B cell (primary cell): ENCODE measurements at regions not wholly inside any gene's neighbourhood (a gene's known extent, or its start where the extent isn't known, plus 50 kb on each side); places are given as distances from the start of the nearest gene placed in this dataset.

Experiments
- ATAC-seq: fragments of 200-7000 bp; cut with Tn5 transposase; one replicate; pipeline ENCODE4 v1.10.0; 2021; ENCODE audit warnings: low read depth, mild to moderate bottlenecking, moderate number of reproducible peaks, moderate library complexity
- CTCF ChIA-PET: fragments of 350-600 bp; sonication (Branson Sonifier 250); formaldehyde crosslinking; loops from one replicate; lab custom pipeline; 2021; ENCODE audit warnings: antibody characterized with exemption, inconsistent platforms; lab: Charles Lee
- POLR2A ChIA-PET: fragments of 350-600 bp; sonication (Branson Sonifier 250); formaldehyde crosslinking; loops from one replicate; lab custom pipeline; 2021; ENCODE audit warnings: antibody characterized with exemption; lab: Charles Lee
- DNase-seq: peaks from one replicate; pipeline ENCODE4 v3.0.0; 2013
- H2AFZ ChIP-seq: 2 replicates; pipeline ENCODE4 v1.6.1; 2012; ENCODE audit warnings: mild to moderate bottlenecking, low read depth, low read length; ENCODE audit not compliant: insufficient read depth, poor library complexity, severe bottlenecking
- H3K27ac ChIP-seq, 2 donors: 1 replicate in 1 of 2; 2 replicates in 1 of 2; pipeline ENCODE4 v1.5.1; 2012 to 2013; ENCODE audit warnings: low read length in 2 of 2, mild to moderate bottlenecking in 2 of 2, moderate library complexity in 1 of 2
- H3K27me3 ChIP-seq, 4 experiments: fragments of 200-600 bp in 1 of 4; sonication (generic) in 1 of 4; replicated peaks in 1 of 4; 1 replicate in 2 of 4; 2 replicates in 2 of 4; pipeline versions ENCODE4 v1.6.1 to v1.7.0; 2013 to 2016; ENCODE audit warnings: low read length in 3 of 4, mild to moderate bottlenecking in 2 of 4, mixed read lengths in 1 of 4, moderate library complexity in 1 of 4; ENCODE audit not compliant: insufficient read depth in 4 of 4, control insufficient read depth in 3 of 4; ENCODE audit errors: control extremely low read depth in 1 of 4
- H3K36me3 ChIP-seq, 2 experiments: replicated peaks in 1 of 2; 1 replicate in 1 of 2; 2 replicates in 1 of 2; pipeline versions ENCODE4 v1.6.1 to v1.7.1; 2013; ENCODE audit warnings: low read length in 1 of 2; ENCODE audit not compliant: insufficient read depth in 2 of 2, control insufficient read depth in 1 of 2; ENCODE audit errors: control extremely low read depth in 1 of 2, extremely low read depth in 1 of 2
- H3K4me1 ChIP-seq, 2 donors: fragments of 200-600 bp in 1 of 2; sonication (generic) in 1 of 2; 1 replicate in 1 of 2; 2 replicates in 1 of 2; pipeline versions ENCODE4 v1.5.1 to v1.6.1; 2013 to 2017; ENCODE audit warnings: low read length in 2 of 2; ENCODE audit not compliant: control insufficient read depth in 2 of 2, insufficient read depth in 2 of 2
- H3K4me2 ChIP-seq: replicated peaks from 2 replicates; pipeline ENCODE3; 2012; ENCODE audit warnings: mild to moderate bottlenecking, low read depth, low read length; ENCODE audit not compliant: poor library complexity, severe bottlenecking
- H3K4me3 ChIP-seq, 5 experiments: fragments of 200-600 bp in 1 of 5; sonication (generic) in 1 of 5; 1 replicate in 3 of 5; 2 replicates in 2 of 5; pipeline versions ENCODE4 v1.5.1 to v1.7.0; 2011 to 2016; ENCODE audit warnings: low read length in 4 of 5, mild to moderate bottlenecking in 4 of 5, low read depth in 2 of 5, control low read depth in 1 of 5, moderate library complexity in 1 of 5; ENCODE audit not compliant: insufficient read depth in 1 of 5; ENCODE audit errors: control extremely low read depth in 1 of 5, extremely low read depth in 1 of 5
- H3K79me2 ChIP-seq: fragments of 200-600 bp; sonication (generic); one replicate; pipeline ENCODE4 v1.6.0; 2016; ENCODE audit warnings: low read length; ENCODE audit not compliant: control insufficient read depth, insufficient read depth
- H3K9ac ChIP-seq: fragments of 200-600 bp; sonication (generic); 2 replicates; pipeline ENCODE4 v1.6.1; 2017; ENCODE audit warnings: mild to moderate bottlenecking, low read length, moderate library complexity
- H3K9me3 ChIP-seq, 3 donors: one replicate each; pipeline versions ENCODE4 v1.6.1 to v1.7.1; 2013; ENCODE audit warnings: low read length in 2 of 3; ENCODE audit not compliant: control insufficient read depth in 2 of 3, insufficient read depth in 1 of 3; ENCODE audit errors: control extremely low read depth in 1 of 3
- H4K20me1 ChIP-seq: 2 replicates; pipeline ENCODE4 v1.6.0; 2012; ENCODE audit warnings: mild to moderate bottlenecking, low read length; ENCODE audit not compliant: insufficient read depth, control insufficient read depth, poor library complexity, severe bottlenecking
- H3K27ac Mint-ChIP-seq: one replicate; pipeline ENCODE4 v1.8.0; 2021; ENCODE audit warnings: mixed read lengths
- H3K27me3 Mint-ChIP-seq: one replicate; pipeline ENCODE4 v1.8.0; 2021; ENCODE audit warnings: mixed read lengths
- H3K4me1 Mint-ChIP-seq: one replicate; pipeline ENCODE4 v1.8.0; 2021; ENCODE audit warnings: mixed read lengths
- H3K4me3 Mint-ChIP-seq: one replicate; pipeline ENCODE4 v1.8.0; 2021; ENCODE audit warnings: mixed read lengths
- H3K9me3 Mint-ChIP-seq: one replicate; pipeline ENCODE4 v1.8.0; 2022; ENCODE audit warnings: mixed read lengths; ENCODE audit not compliant: insufficient read depth
- EZH2 ChIP-seq: IDR thresholded peaks from 2 replicates; pipeline ENCODE4 v1.6.1; 2012; ENCODE audit warnings: borderline replicate concordance, low read depth, mild to moderate bottlenecking, moderate library complexity, low read length; ENCODE audit not compliant: insufficient read depth, poor library complexity, severe bottlenecking
- WGBS: methylation state at CpG from one replicate; pipeline ENCODE4 v1.1.5; 2013; ENCODE audit warnings: missing lambda C conversion rate; ENCODE audit not compliant: insufficient coverage; 5-methylcytosine and 5-hydroxymethylcytosine counted together
- intact Hi-C: fragments of 100-400 bp; cut with micrococcal nuclease; formaldehyde crosslinking; loops from one replicate; pipeline ENCODE4 v1.10.0; 2022
- TF ChIP-seq, protein P1 (sequence below): fragments of 200-600 bp; IDR thresholded peaks from one replicate; pipeline ENCODE4 v1.8.0; 2022; ENCODE audit warnings: antibody characterized with exemption, mild to moderate bottlenecking

DNA sequence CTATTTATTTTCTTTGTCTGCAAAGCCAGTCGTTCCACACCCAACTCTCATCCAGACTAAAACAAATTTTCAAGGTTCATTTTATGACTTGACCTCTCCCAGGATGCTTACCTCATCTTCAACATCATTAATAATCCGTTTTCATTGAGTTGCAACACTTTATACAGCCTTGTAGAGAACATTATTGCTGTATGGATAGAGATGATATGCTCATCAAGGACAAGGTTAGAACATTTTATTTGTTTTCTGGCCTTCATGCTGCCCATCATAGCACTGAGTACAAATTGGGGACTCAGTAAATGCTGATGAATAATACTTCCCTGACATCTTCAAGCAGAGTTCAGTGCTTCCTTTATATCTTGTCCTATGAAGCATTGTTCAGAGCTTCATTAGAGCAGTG lies 120.2 kb downstream of the OXSM start:
- Histone ChIP-seq H4K20me1 (no peaks in the 10 kb centered on the region), H3K79me2 (no peaks in the 10 kb centered on the region), H3K36me3 (no peaks in the 10 kb centered on the region), H3K4me3 (no peak overlapping the region), H3K27me3 (no peaks in the 10 kb centered on the region), H3K9ac (no peak overlapping the region), H3K4me2 (no peak overlapping the region), H3K4me1 (no peaks in the 10 kb centered on the region), H2AFZ (no peak overlapping the region), H3K9me3 (no peaks in the 10 kb centered on the region), H3K27ac (no peak overlapping the region)
- no peak for TF ChIP-seq EZH2
- TF ChIP-seq, protein P1, sequence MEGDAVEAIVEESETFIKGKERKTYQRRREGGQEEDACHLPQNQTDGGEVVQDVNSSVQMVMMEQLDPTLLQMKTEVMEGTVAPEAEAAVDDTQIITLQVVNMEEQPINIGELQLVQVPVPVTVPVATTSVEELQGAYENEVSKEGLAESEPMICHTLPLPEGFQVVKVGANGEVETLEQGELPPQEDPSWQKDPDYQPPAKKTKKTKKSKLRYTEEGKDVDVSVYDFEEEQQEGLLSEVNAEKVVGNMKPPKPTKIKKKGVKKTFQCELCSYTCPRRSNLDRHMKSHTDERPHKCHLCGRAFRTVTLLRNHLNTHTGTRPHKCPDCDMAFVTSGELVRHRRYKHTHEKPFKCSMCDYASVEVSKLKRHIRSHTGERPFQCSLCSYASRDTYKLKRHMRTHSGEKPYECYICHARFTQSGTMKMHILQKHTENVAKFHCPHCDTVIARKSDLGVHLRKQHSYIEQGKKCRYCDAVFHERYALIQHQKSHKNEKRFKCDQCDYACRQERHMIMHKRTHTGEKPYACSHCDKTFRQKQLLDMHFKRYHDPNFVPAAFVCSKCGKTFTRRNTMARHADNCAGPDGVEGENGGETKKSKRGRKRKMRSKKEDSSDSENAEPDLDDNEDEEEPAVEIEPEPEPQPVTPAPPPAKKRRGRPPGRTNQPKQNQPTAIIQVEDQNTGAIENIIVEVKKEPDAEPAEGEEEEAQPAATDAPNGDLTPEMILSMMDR, result no peak
- Mint-ChIP-seq H3K4me3 (no peak overlapping the region), H3K9me3 (no peaks in the 10 kb centered on the region), H3K4me1 (no peaks in the 10 kb centered on the region), H3K27me3 (peaks cover 15% of the 10 kb centered on the region), H3K27ac (no peak overlapping the region)
- ChIA-PET CTCF (interaction anchor here (2.5 kb wide), 1 partner anchor 262 kb away, joined by 16 read pairs; no protein-coding TSS in a partner anchor), POLR2A (no interaction called here)
- intact Hi-C loops, result loop anchor here (5.0 kb wide), 1 partner anchor 248 kb away; the partner anchor contains the start of gene TOP2B
- no peak for ATAC-seq
- no peak for DNase-seq
- 91% methylated on average over 1 of the region's 2 CpGs for WGBS

DNA sequence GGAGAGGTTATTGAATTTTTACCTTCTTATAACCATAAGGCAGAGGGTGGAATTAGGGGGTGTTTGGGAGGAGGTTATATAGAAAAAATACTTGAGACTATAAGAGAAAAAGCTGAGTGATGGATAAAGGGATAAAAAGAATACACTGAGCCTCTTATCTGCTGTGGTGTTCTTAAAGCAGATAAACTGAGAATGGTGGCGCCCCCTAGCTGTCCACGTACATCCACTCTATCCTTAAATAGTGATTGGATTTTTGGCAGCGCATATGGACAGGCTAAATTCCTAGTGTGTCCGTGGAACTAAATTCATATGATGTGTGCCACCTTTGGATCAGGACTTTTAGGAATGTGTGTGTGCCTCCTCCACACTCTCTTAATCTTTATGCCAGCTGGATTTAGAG lies 121.1 kb downstream of the OXSM start:
- ATAC-seq (no peak), DNase-seq (peak; percentile 44)
- CTCF ChIA-PET, result interaction anchor here (0.9 to 2.5 kb wide), 2 partner anchors 12 to 262 kb away, joined by 3 to 16 read pairs; no protein-coding TSS in a partner anchor
- no CpG with 5 or more reads among the region's 4 CpGs for WGBS
- Histone ChIP-seq H3K9me3 (no peaks in the 10 kb centered on the region), H3K27me3 (no peaks in the 10 kb centered on the region), H2AFZ (no peak overlapping the region), H3K4me3 (no peak overlapping the region), H3K27ac (no peak overlapping the region), H3K4me2 (no peak overlapping the region), H3K36me3 (no peaks in the 10 kb centered on the region), H4K20me1 (no peaks in the 10 kb centered on the region), H3K9ac (no peak overlapping the region), H3K79me2 (no peaks in the 10 kb centered on the region), H3K4me1 (no peaks in the 10 kb centered on the region)
- Mint-ChIP-seq H3K27me3 (peaks cover 9% of the 10 kb centered on the region), H3K4me3 (no peak overlapping the region), H3K4me1 (no peaks in the 10 kb centered on the region), H3K27ac (no peak overlapping the region), H3K9me3 (no peaks in the 10 kb centered on the region)
- intact Hi-C loops, result loop anchor here (1.0 to 5.0 kb wide), 2 partner anchors 249 to 263 kb away; partner anchors contain the start of gene TOP2B
- POLR2A ChIA-PET, result no interaction called here
- TF ChIP-seq EZH2, result no peak
- TF ChIP-seq, protein P1, result peak; percentile 68
